IPS-15b (cell line): ENCODE measurements at regions not wholly inside any gene's neighbourhood (a gene's known extent, or its start where the extent isn't known, plus 50 kb on each side); places are given as distances from the start of the nearest gene placed in this dataset.

ENCODE experiments used
- H3K27me3 ChIP-seq: one replicate; pipeline ENCODE4 v1.6.1; 2013; ENCODE audit warnings: low read length; ENCODE audit not compliant: control insufficient read depth, insufficient read depth
- H3K36me3 ChIP-seq: one replicate; pipeline ENCODE4 v1.6.1; 2013; ENCODE audit warnings: low read length; ENCODE audit not compliant: control insufficient read depth, insufficient read depth
- H3K4me1 ChIP-seq: one replicate; pipeline ENCODE4 v1.6.1; 2013; ENCODE audit warnings: mild to moderate bottlenecking, low read length; ENCODE audit not compliant: control insufficient read depth, insufficient read depth
- H3K4me3 ChIP-seq: one replicate; pipeline ENCODE4 v1.5.1; 2013; ENCODE audit warnings: low read depth, low read length
- H3K9ac ChIP-seq: one replicate; pipeline ENCODE4 v1.6.1; 2013; ENCODE audit warnings: low read depth, mild to moderate bottlenecking, low read length
- H3K9me3 ChIP-seq: one replicate; pipeline ENCODE4 v1.6.1; 2013; ENCODE audit warnings: mild to moderate bottlenecking, low read length; ENCODE audit not compliant: control insufficient read depth, insufficient read depth

DNA sequence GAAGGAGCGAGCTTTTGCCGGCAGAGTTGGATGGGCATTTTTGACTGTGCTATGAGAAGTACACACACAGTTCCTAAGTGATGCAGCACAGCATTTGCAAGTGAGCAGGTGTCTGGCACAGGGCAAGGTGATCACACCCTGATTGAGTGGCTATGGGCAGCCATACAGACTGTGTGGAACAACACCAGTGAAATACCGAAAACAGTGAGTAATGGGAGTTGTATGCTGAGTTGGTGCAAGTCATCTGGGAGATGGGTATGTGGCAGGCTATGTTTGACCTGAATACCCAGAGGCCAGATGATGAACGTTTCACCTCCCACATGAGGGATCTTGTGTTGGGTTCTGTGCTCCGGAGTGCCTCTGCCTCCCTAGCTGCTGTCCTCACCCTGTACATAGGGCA lies 53.5 kb upstream of the TIPARP start:
- H3K9ac ChIP-seq, result no peak overlapping the region
- H3K4me1 ChIP-seq, result no peaks in the 10 kb centered on the region
- H3K27me3 ChIP-seq, result no peaks in the 10 kb centered on the region
- no peaks in the 10 kb centered on the region for H3K9me3 ChIP-seq
- H3K36me3 ChIP-seq, result no peaks in the 10 kb centered on the region
- H3K4me3 ChIP-seq, result no peak overlapping the region

DNA sequence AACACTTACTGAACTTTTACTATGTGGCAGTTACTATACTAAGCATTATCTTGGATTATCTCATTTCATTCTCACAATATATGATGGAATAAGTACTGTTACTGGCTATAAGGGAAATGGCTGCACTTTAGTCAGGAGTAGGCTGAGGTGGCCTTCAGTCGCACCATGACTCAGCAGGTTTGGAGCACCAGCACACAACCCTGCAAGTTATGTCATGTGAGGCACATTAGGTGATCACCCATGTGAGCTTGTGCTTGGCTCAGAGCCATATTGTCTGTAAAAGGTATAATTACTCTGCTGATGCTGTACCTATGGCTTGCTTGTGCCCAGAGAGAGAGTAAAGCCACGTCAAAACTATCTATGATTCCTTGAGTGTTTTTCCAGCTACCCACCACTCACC lies 54.1 kb upstream of the TIPARP start:
- Histone ChIP-seq H3K27me3 (no peaks in the 10 kb centered on the region), H3K4me3 (no peak overlapping the region), H3K9ac (no peak overlapping the region), H3K9me3 (no peaks in the 10 kb centered on the region), H3K4me1 (no peaks in the 10 kb centered on the region), H3K36me3 (no peaks in the 10 kb centered on the region)

DNA sequence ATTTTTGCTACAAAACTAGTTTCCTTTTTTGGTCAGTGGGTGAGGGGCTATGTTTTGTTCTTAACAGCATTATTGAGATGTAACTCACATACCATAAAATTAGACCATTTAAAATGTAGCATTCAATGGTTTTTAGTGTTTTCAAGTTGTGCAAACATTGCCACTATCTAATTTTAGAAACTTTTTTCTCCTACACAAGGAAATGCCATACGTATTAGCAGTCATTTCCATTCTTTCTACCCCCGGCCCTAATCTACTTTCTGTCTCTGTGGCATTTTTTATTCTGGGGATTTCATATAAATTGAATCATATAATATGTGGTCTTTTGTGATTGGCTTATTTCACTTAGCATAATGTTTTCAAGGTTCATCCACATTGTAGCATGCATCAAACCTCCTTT lies 55.0 kb upstream of the TIPARP start:
- Histone ChIP-seq H3K9ac (no peak overlapping the region), H3K4me1 (no peaks in the 10 kb centered on the region)

DNA sequence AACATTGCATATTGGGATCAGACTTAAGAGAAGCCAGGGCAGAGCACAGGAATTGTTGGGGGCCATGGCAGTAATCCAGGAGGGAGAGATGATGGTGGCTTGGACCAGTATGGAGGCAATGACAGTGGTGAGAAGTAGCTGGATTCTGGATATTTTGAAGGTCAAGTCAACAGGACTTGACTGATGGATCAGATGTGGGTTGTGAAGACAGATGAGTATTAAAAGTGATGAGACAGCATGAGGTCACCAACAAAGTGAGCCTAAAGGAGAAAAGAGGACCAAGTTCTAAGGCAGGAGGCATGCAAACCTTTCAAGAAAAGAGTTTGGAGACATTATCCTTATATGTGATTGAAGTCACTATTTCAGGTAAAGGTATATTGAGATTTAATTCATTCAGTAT lies 56.6 kb upstream of the TIPARP start:
- H3K9ac ChIP-seq, result no peak overlapping the region
- no peaks in the 10 kb centered on the region for H3K36me3 ChIP-seq
- H3K9me3 ChIP-seq, result no peaks in the 10 kb centered on the region
- no peaks in the 10 kb centered on the region for H3K27me3 ChIP-seq
- H3K4me3 ChIP-seq, result no peak overlapping the region
- no peaks in the 10 kb centered on the region for H3K4me1 ChIP-seq

More for the DNA sequence above, 55.0 kb upstream of the TIPARP start:
- Histone ChIP-seq H3K36me3 (no peaks in the 10 kb centered on the region), H3K27me3 (no peaks in the 10 kb centered on the region), H3K4me3 (no peak overlapping the region), H3K9me3 (no peaks in the 10 kb centered on the region)

DNA sequence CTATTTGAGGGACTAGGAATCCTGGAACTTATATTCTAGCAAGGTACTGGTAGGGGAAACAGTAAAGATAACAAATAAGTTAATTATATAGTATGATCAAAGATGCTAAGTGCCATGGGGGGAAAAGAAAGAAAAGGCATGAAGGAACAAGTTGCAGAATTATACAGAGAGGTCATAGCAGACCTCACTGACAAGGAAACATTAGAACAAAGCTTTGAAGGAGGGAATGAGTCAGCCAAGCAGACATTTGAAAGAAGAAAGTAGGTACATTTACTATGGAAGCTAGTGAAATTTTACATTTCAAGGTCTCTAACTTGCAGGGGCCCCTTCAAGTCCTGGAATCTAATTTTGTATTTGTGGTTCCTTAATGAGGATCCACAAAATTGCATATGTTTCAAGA lies 57.2 kb upstream of the TIPARP start:
- Histone ChIP-seq H3K4me3 (no peak overlapping the region), H3K27me3 (no peaks in the 10 kb centered on the region), H3K36me3 (no peaks in the 10 kb centered on the region), H3K9ac (no peak overlapping the region), H3K4me1 (no peaks in the 10 kb centered on the region), H3K9me3 (no peaks in the 10 kb centered on the region)

DNA sequence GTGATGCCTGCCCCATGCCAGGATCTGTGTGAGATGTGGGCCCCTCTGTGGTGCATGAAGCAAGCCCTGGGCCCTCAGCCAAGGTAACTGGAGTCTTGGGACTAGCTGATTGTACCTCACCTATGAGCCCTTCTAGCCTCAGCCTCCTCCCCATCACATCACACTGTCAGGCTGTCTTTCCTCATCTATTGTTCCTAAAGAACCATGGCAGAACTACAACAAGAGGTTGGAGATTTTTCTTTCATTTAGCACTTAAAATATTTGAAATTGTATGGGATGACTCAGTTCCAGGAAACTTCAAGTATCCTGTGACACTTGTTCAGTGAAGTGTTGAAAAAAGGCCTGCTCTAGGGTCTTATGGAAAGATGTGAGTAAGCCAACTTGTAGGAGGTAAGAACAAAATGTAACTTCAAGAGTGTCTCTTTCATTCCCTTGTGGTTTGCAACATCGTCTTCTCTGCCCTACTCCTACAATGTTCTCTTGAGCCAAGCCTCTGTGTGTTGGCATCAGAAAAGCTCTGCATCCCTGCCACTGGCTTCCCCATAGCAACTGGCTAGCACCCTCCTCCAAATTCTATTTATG lies 58.7 kb upstream of the TIPARP start:
- H3K9ac ChIP-seq, result no peak overlapping the region
- no peaks in the 10 kb centered on the region for H3K36me3 ChIP-seq
- no peak overlapping the region for H3K4me3 ChIP-seq
- no peaks in the 10 kb centered on the region for H3K4me1 ChIP-seq
- no peaks in the 10 kb centered on the region for H3K9me3 ChIP-seq
- H3K27me3 ChIP-seq, result no peaks in the 10 kb centered on the region

DNA sequence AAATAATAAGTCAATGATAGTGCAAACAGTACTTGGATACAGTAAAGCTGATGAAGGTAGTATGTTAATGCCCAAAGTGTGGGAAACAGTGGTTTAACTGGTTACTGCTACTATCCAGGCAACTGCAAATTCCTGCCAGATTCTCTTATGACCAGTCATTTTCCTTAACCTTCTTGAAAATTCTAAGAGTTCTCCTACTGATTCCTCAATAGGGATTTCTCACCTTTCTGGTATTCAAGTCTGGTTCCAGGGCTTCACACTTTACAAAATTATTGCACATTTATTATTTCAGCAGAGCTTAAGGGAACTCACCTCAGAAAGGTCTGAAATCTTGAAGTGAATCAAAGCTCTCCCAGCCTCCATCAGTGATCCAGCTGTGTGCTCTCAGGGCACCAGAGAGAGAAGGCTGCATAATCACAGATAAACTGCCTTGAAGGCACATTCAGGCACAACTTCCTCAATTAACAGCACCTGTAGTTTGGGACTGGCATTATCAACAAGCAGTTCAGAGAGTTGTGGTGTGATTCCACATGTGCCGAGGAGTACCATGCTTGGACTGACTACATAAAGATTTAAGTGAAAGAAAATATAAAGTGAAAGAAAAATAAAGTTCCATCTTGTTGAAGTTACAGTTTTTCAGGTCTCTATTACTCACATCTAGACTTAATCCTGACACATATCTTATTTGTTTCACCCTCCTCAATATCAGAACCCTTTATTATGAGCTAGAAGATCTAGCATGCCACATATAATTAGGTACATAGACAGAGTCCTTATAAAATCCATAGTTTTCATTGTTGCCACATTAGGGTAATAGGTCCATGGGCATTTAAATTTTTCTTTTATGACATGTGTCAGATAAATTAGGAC lies 59.5 kb upstream of the TIPARP start:
- Histone ChIP-seq H3K9ac (no peak overlapping the region), H3K27me3 (no peaks in the 10 kb centered on the region), H3K36me3 (no peaks in the 10 kb centered on the region), H3K4me3 (no peak overlapping the region), H3K4me1 (no peaks in the 10 kb centered on the region), H3K9me3 (no peaks in the 10 kb centered on the region)

DNA sequence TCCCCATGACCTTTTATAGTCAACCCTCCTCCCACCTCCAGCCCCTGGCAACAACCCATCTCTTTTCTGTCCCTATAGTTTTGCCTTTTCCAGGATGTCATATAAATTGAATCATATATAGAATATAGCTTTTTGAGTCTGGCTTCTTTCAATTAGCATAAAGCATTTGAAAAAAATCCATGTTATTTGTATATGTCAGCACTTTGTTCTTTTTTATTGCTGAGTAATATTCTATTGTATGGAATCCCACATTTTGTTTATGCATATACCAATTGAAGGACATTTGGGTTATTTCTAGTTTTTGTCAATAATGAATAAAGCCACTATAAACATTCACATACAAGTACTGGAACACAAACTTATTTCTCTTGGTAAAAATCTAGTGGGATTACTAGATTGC lies 58.0 kb upstream of the SSR3 start:
- Histone ChIP-seq H3K36me3 (no peaks in the 10 kb centered on the region), H3K9me3 (no peaks in the 10 kb centered on the region), H3K4me1 (no peaks in the 10 kb centered on the region), H3K9ac (no peak overlapping the region), H3K4me3 (no peak overlapping the region), H3K27me3 (no peaks in the 10 kb centered on the region)

DNA sequence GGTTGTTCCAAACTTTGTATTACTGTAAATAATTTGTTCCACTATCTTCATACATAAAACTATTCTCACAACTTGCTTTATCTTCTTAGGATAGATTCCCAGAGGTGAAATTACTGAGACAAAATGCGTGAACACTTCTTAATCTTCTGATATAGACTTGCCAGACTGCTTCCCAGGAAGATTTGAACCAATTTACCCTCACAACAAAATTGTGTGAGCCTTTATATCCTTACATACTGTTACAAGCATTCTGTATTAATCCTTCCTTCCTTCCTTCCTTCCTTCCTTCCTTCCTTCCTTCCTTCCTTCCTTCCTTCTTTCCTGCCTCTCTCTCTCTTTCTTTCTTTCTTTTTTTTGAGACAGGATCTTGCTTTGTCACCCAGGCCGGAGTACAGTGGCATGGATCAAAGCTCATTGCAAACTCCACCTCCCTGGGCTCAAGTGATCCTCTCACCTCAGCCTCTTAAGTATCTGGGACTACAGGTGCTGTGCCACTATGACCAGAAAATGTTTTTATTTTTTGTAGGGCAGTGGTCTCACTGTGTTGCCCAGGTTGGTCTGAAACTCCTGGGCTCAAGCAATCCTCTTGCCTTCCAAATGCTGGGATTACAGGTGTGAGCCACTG lies 57.1 kb upstream of the SSR3 start:
- no peak overlapping the region for H3K9ac ChIP-seq
- no peaks in the 10 kb centered on the region for H3K9me3 ChIP-seq
- H3K4me3 ChIP-seq, result no peak overlapping the region
- H3K36me3 ChIP-seq, result no peaks in the 10 kb centered on the region
- no peaks in the 10 kb centered on the region for H3K4me1 ChIP-seq
- peaks cover under 1% of the 10 kb centered on the region for H3K27me3 ChIP-seq

DNA sequence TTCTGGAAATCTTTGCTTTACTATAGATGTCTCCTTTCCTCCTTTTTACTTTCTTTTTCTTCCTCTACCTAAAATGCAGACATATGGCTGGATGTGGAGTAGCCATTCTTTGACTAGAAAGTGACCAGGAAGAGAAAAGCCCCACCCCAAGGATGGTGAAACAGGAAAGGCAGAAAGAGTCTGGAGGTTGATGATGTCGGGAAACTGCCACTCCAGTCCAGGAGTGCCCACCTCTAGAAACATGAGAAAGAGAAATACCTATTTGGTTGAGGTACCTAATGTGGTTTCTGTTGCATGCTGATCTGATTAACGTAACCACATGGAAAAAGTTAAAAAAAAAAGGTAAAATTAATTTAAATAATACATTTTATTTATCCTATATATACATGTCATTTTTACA lies 55.2 kb upstream of the SSR3 start:
- H3K27me3 ChIP-seq, result peaks cover 3% of the 10 kb centered on the region
- H3K9ac ChIP-seq, result no peak overlapping the region
- H3K36me3 ChIP-seq, result no peaks in the 10 kb centered on the region
- peaks cover 3% of the 10 kb centered on the region for H3K4me1 ChIP-seq
- H3K9me3 ChIP-seq, result no peaks in the 10 kb centered on the region
- no peak overlapping the region for H3K4me3 ChIP-seq

DNA sequence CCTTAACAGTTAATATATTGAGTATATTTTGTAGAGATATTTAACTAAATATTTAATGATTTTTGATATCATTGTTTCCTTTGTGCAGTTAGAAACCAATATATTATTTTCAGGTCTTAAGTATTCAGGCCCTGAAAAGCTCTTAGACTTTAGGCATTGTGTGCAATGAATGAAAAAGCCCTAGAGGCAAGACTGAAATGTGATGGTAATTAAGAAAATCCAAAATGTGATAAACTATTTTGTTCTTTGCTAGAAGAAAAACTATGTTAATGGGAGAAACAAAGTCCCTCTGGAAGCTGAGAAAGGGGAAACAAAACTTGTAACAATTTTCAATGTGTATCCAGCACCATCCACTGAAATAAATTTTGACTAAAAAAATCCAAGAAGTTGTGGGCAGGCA lies 54.6 kb upstream of the SSR3 start:
- H3K27me3 ChIP-seq, result peaks cover 3% of the 10 kb centered on the region
- H3K4me1 ChIP-seq, result peaks cover 4% of the 10 kb centered on the region
- H3K36me3 ChIP-seq, result no peaks in the 10 kb centered on the region
- H3K4me3 ChIP-seq, result no peak overlapping the region
- no peaks in the 10 kb centered on the region for H3K9me3 ChIP-seq
- H3K9ac ChIP-seq, result no peak overlapping the region
